ENCODE measurements at regions not wholly inside any gene's neighbourhood (a gene's known extent, or its start where the extent isn't known, plus 50 kb on each side); places are given as distances from the start of the nearest gene placed in this dataset.
"Not testable (repeated sequence)": the region's sequence is repeated elsewhere in the genome, so short reads cannot be mapped to it uniquely, and the experiment has no call there.

DNA sequence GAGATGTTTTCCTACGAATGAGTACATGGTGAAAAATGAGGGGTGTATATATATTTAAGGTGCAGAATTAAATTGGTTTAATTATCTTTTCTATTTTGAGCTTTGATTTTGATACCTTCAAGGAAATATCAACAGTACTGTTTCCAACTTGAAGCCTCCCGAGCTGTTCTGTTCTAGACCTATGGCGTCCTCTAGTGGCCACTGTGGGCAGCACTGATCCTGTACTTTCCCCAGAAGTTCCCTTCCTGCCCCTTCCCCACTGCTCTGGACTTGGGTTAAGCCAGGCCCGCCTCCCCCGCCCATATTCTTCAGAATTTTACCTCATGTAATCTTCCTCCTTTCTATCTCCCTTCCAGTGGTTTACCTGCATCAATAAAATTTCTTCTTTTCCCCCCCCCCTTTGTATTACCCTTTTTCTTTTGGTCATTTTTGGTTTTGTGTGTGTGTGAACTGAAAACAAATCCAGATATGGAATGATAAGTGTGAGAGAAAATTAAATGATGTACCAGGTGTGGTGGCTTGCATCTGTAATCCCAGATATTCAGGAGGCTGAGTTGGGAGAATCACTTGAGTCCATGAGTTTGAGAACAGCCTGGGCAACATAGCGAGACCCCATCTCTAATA is 1643.5 kb downstream of the TP53TG3F start:
- TF ChIP-seq, protein P1, sequence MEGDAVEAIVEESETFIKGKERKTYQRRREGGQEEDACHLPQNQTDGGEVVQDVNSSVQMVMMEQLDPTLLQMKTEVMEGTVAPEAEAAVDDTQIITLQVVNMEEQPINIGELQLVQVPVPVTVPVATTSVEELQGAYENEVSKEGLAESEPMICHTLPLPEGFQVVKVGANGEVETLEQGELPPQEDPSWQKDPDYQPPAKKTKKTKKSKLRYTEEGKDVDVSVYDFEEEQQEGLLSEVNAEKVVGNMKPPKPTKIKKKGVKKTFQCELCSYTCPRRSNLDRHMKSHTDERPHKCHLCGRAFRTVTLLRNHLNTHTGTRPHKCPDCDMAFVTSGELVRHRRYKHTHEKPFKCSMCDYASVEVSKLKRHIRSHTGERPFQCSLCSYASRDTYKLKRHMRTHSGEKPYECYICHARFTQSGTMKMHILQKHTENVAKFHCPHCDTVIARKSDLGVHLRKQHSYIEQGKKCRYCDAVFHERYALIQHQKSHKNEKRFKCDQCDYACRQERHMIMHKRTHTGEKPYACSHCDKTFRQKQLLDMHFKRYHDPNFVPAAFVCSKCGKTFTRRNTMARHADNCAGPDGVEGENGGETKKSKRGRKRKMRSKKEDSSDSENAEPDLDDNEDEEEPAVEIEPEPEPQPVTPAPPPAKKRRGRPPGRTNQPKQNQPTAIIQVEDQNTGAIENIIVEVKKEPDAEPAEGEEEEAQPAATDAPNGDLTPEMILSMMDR (IDR thresholded peaks at IDR 0.05; ENCODE audit: low read depth, low read length): no peak
- CTCF ChIA-PET: no interaction called here
- DNase-seq (ENCODE audit: low read depth, low spot score): no peak
- no peak overlapping the region for H3K27ac ChIP-seq (ENCODE audit: low read depth, low read length)
- peaks cover 13% of the 10 kb centered on the region for H3K9me3 ChIP-seq (ENCODE audit: control insufficient read depth, insufficient read depth, low read length)
- POLR2A ChIA-PET: no interaction called here
- no peaks in the 10 kb centered on the region for H3K27me3 ChIP-seq (ENCODE audit: control insufficient read depth, insufficient read depth, low read length)
- no peak overlapping the region for H3K4me3 ChIP-seq (ENCODE audit: low read depth, low read length)

DNA sequence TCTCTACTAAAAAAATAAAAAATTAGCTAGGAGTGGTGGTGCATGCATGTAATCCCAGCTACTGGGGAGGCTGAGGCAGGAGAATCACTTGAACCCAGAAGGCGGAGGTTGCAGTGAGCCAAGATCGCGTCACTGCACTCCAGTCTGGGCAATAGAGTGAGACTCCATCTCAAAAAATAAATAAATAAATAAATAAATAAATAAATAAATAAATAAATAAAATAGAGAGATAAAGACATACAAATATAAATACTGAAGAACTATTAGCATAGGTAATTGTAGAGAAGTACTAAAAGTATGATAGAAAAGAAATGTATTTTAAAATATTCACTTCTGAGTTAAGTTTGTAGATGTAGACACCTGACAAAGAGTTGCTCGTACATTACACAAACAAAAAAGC is 1652.4 kb downstream of the TP53TG3F start:
- H3K4me3 ChIP-seq (ENCODE audit: low read depth, low read length); CTCF ChIA-PET; H3K27ac ChIP-seq (ENCODE audit: low read depth, low read length); POLR2A ChIA-PET; DNase-seq (ENCODE audit: low read depth, low spot score); H3K27me3 ChIP-seq (ENCODE audit: control insufficient read depth, insufficient read depth, low read length): not testable (repeated sequence)
- peaks cover 10% of the 10 kb centered on the region for H3K9me3 ChIP-seq (ENCODE audit: control insufficient read depth, insufficient read depth, low read length)

DNA sequence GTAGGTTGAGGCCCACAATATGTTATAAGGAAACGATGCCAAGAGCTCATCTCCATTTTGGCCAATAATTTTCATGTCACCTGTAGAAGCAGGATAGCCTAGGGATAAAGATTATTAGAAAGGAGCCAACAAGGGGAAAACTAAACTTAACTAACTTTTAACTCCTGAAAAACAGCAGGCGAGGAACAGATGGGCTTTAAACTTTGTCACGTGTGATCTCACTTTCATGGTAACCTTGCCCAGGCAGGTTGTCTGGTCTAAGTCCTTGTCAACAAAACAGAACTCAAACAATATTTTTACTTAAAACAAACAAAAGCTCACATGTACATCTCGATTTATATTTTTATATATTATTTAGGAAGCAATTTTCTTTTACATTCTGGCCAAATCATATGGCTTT is 1672.0 kb downstream of the TP53TG3F start:
- H3K27ac ChIP-seq (ENCODE audit: low read depth, low read length): no peak overlapping the region
- no peak for DNase-seq (ENCODE audit: low read depth, low spot score)
- H3K9me3 ChIP-seq (ENCODE audit: control insufficient read depth, insufficient read depth, low read length): peaks cover 7% of the 10 kb centered on the region
- H3K27me3 ChIP-seq (ENCODE audit: control insufficient read depth, insufficient read depth, low read length): no peaks in the 10 kb centered on the region
- ChIA-PET CTCF (no interaction called here), POLR2A (no interaction called here)
- TF ChIP-seq, protein P1 (IDR thresholded peaks at IDR 0.05; ENCODE audit: low read depth, low read length): no peak
- H3K4me3 ChIP-seq (ENCODE audit: low read depth, low read length): no peak overlapping the region

DNA sequence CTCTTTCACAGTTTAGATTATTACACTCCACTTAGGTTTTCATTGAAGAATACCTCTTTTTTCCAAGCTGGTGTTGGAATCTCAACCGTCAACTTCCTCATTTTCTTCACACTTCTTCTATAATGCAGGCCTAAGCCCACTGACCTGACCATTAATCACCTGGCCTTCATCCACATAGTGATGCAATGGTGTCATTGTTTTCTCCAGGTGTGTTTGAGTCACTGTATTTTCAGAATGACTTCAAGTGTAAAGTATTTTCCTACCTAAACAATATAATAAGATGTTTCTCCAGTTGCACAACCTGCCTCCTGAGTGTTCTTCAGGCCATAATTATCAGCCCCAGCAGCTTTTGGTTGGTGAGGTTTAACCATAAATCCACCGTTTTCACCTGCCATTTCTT is 1675.1 kb downstream of the TP53TG3F start:
- H3K27me3 ChIP-seq (ENCODE audit: control insufficient read depth, insufficient read depth, low read length): no peaks in the 10 kb centered on the region
- TF ChIP-seq, protein P1 (IDR thresholded peaks at IDR 0.05; ENCODE audit: low read depth, low read length): no peak
- peaks cover 14% of the 10 kb centered on the region for H3K9me3 ChIP-seq (ENCODE audit: control insufficient read depth, insufficient read depth, low read length)
- no peak overlapping the region for H3K4me3 ChIP-seq (ENCODE audit: low read depth, low read length)
- CTCF ChIA-PET: no interaction called here
- DNase-seq (ENCODE audit: low read depth, low spot score): no peak
- POLR2A ChIA-PET: no interaction called here
- H3K27ac ChIP-seq (ENCODE audit: low read depth, low read length): no peak overlapping the region

DNA sequence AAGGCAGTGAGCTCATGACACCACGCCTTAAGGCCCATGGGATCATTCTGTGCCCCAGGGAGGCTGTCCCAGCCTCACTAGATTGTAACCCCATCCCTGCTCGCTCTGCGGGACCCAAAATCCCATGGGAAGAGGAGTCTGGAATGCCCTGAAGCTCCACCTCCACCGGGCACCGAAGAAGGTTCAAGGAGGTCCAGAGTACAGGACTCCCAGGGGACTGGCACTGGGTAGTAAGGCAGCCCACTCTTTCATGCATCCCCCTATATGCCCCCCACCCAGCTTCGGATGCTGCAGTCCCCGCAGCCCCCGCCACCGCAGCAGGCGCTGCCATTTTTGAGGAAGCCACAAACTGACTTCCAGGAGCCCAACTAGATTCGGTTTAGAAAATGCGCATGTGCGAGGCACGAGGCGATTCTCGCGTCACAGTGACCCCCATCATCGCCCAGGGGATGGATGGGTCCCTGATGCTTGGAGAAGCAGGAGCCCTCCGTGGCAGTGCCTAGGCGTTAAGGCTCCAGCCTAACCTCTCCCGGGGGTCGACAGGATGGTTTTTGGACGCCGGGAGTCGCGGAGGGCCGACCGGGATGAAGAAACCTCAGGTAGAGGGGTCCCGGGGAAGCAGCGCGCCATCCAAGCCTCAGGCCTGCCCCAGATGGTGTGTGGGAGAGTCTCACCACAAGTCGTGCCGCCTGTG is 1681.0 kb downstream of the TP53TG3F start:
- CTCF ChIA-PET: no interaction called here
- POLR2A ChIA-PET: no interaction called here
- DNase-seq (ENCODE audit: low read depth, low spot score): no peak
- no peak overlapping the region for H3K4me3 ChIP-seq (ENCODE audit: low read depth, low read length)
- no peaks in the 10 kb centered on the region for H3K27me3 ChIP-seq (ENCODE audit: control insufficient read depth, insufficient read depth, low read length)
- TF ChIP-seq, protein P1 (IDR thresholded peaks at IDR 0.05; ENCODE audit: low read depth, low read length): no peak
- peaks cover 65% of the 10 kb centered on the region for H3K9me3 ChIP-seq (ENCODE audit: control insufficient read depth, insufficient read depth, low read length)
- no peak overlapping the region for H3K27ac ChIP-seq (ENCODE audit: low read depth, low read length)
